Fibroblast of villous mesenchyme (primary cell): ENCODE measurements at regions not wholly inside any gene's neighbourhood (a gene's known extent, or its start where the extent isn't known, plus 50 kb on each side); places are given as distances from the start of the nearest gene placed in this dataset.

ENCODE experiments used
- DNase-seq: peaks from one replicate; pipeline ENCODE4 v3.0.0-alpha.2; 2010; ENCODE audit warnings: low read depth
- H3K4me3 ChIP-seq: 2 replicates; pipeline ENCODE4 v1.5.1; 2011; ENCODE audit warnings: low read depth, mild to moderate bottlenecking, low read length
- TF ChIP-seq, protein P1 (sequence below): IDR thresholded peaks from 2 replicates; pipeline ENCODE4 v1.5.1; 2012; ENCODE audit warnings: low read depth, mild to moderate bottlenecking, low read length; ENCODE audit not compliant: insufficient read depth

DNA sequence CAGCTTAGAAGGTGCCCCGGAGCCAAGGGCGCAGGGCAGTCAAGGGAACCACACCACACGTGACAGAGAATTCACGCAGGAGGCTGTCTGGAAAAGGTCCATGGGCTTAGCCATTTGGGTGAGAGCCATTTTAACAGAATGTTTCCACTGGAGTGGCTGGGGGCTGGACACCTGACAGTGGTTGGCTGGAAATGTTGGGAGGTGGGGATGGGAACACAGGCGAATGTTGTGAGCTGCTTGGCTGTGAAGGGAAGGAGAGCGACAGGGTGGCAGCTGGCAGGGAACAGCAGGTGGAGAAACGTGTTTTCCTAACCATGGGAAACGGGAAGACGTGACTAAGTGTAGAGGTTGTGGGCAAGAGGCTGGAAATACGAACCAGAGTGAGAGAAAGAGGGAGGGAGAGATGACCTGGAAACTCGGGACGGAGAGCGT is 100.5 kb upstream of the ZNF32 start:
- DNase-seq = no peak

GRCh38 chr10:43748560-43748959 is 99.9 kb upstream of the ZNF32 start:
- DNase-seq = no peak
- H3K4me3 ChIP-seq = no peak overlapping the region
- TF ChIP-seq, protein P1, sequence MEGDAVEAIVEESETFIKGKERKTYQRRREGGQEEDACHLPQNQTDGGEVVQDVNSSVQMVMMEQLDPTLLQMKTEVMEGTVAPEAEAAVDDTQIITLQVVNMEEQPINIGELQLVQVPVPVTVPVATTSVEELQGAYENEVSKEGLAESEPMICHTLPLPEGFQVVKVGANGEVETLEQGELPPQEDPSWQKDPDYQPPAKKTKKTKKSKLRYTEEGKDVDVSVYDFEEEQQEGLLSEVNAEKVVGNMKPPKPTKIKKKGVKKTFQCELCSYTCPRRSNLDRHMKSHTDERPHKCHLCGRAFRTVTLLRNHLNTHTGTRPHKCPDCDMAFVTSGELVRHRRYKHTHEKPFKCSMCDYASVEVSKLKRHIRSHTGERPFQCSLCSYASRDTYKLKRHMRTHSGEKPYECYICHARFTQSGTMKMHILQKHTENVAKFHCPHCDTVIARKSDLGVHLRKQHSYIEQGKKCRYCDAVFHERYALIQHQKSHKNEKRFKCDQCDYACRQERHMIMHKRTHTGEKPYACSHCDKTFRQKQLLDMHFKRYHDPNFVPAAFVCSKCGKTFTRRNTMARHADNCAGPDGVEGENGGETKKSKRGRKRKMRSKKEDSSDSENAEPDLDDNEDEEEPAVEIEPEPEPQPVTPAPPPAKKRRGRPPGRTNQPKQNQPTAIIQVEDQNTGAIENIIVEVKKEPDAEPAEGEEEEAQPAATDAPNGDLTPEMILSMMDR = no peak

More for the DNA sequence above, 100.5 kb upstream of the ZNF32 start:
- TF ChIP-seq, protein P1 = no peak
- H3K4me3 ChIP-seq = no peak overlapping the region

- no peak for DNase-seq
- TF ChIP-seq, protein P1 = no peak
Measured at GRCh38 chr10:43746906-43747305, 98.2 kb upstream of the ZNF32 start.

DNA sequence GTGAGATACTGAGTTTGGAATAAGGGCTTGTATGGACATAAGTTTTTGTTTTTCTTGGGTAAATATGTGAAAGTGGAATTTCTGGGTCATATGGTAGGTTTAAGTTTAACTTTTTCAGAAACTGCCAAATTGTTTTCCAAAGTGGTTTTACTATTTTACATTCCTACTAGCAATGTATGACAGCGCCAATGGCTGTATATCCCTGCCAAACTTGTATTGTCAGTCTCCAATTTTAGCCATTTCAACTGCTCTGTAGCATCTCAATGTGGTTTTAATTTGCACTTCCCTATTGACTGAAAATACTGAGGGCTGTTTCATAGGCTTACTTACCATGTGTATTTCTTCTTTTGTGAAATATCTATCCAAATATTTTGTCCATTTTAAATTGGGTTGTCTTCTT is 90.5 kb upstream of the ZNF32 start:
- H3K4me3 ChIP-seq = no peak overlapping the region
- no peak for DNase-seq
- TF ChIP-seq, protein P1 = no peak

More at GRCh38 chr10:43746906-43747305, 98.2 kb upstream of the ZNF32 start:
- no peak overlapping the region for H3K4me3 ChIP-seq

- DNase-seq = no peak
- TF ChIP-seq, protein P1 = no peak
- H3K4me3 ChIP-seq = no peak overlapping the region
Measured at GRCh38 chr10:43737003-43737402, 88.3 kb upstream of the ZNF32 start.

DNA sequence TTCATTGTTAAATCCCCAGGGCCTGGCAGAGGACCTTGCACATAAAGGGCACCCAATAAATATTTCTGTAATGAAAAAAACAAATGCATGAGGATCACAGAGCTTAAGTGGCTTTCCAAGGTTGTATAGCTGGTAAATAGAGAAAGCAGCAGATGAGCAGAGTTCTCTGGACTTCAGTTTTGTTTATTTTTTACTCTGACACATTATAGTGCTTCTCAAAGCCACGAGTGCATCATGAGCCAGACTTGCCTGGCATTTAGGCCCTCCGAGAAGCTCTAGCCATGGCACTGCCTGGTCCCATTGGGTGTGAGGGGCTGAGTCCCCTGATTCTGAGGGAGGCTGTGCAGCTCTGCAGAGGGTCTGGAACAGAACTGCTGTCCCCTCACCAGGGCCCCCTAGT is 87.2 kb upstream of the ZNF32 start:
- DNase-seq = no peak
- no peak overlapping the region for H3K4me3 ChIP-seq
- TF ChIP-seq, protein P1 = no peak

DNA sequence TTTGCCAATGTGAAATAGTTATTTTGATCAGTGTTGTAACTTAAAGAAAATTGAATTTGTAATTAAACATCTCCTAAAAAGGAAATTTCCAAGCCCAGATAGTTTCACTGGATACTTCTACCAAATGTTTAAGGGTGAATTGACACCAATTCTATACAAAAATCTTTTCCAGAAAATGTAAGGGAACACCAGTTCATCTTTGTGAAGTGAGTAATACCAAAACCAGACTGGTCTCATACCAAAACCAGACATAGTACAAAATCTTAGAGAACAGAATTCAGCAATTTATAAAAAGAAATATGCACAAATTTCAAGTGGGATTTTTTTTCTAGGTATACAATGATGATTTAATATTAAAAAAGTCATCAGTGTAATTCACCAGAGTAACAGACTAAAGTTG is 86.0 kb upstream of the ZNF32 start:
- no peak overlapping the region for H3K4me3 ChIP-seq
- TF ChIP-seq, protein P1 = no peak
- no peak for DNase-seq
